Glutamatergic neuron (in vitro differentiated cells): ENCODE measurements at regions not wholly inside any gene's neighbourhood (a gene's known extent, or its start where the extent isn't known, plus 50 kb on each side); places are given as distances from the start of the nearest gene placed in this dataset.

ENCODE experiments used
- DNase-seq: peaks from one replicate; pipeline ENCODE4 v3.0.0; 2022
- H3K27ac Mint-ChIP-seq: one replicate; pipeline ENCODE4 v1.8.0; 2020; ENCODE audit warnings: mild to moderate bottlenecking, mixed read lengths, inconsistent platforms; ENCODE audit not compliant: unreplicated experiment
- H3K27me3 Mint-ChIP-seq: one replicate; pipeline ENCODE4 v1.8.0; 2020; ENCODE audit warnings: mild to moderate bottlenecking, moderate library complexity, mixed read lengths, inconsistent platforms; ENCODE audit not compliant: unreplicated experiment
- H3K36me3 Mint-ChIP-seq: one replicate; pipeline ENCODE4 v1.8.0; 2020; ENCODE audit warnings: mild to moderate bottlenecking, mixed read lengths, inconsistent platforms; ENCODE audit not compliant: unreplicated experiment
- H3K4me1 Mint-ChIP-seq: one replicate; pipeline ENCODE4 v1.8.0; 2020; ENCODE audit warnings: mild to moderate bottlenecking, low read depth, mixed read lengths, inconsistent platforms; ENCODE audit not compliant: unreplicated experiment
- H3K4me3 Mint-ChIP-seq: one replicate; pipeline ENCODE4 v1.8.0; 2020; ENCODE audit warnings: mild to moderate bottlenecking, mixed read lengths, inconsistent platforms; ENCODE audit not compliant: unreplicated experiment
- H3K9me3 Mint-ChIP-seq: one replicate; pipeline ENCODE4 v1.8.0; 2020; ENCODE audit warnings: mild to moderate bottlenecking, moderate library complexity, mixed read lengths, inconsistent platforms; ENCODE audit not compliant: unreplicated experiment
- TF ChIP-seq, protein P1 (sequence below): fragments of 200-600 bp; sonication (generic); IDR thresholded peaks from one replicate; pipeline ENCODE4 v1.5.0; 2021; ENCODE audit not compliant: partially characterized antibody, unreplicated experiment

DNA sequence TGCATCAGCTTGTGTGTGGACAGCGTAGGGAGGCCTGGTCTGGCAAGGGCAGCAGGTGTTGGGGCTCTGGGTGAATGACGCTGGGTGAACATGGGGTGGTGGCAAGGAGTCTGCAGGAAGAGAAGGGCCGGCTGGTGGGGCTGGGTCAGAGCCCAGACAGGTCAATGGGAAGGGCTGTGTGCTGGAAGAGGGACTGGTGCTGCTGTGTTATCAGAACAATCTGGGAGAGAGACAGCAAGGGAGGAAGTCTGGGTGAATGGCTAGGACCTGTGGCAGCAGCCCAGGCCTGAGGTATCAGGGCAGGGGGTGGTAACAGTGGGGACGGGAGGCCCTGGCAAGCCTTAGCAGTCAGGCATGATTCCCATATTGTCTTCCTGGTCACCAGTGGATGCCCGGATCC, 206.7 kb downstream of the SNX19 start:
- no peak for DNase-seq
- Mint-ChIP-seq H3K4me1 (peaks cover 4% of the 10 kb centered on the region), H3K36me3 (peaks cover 7% of the 10 kb centered on the region), H3K9me3 (no peaks in the 10 kb centered on the region), H3K27ac (no peak overlapping the region), H3K4me3 (no peak overlapping the region), H3K27me3 (peaks cover 2% of the 10 kb centered on the region)
- TF ChIP-seq, protein P1, sequence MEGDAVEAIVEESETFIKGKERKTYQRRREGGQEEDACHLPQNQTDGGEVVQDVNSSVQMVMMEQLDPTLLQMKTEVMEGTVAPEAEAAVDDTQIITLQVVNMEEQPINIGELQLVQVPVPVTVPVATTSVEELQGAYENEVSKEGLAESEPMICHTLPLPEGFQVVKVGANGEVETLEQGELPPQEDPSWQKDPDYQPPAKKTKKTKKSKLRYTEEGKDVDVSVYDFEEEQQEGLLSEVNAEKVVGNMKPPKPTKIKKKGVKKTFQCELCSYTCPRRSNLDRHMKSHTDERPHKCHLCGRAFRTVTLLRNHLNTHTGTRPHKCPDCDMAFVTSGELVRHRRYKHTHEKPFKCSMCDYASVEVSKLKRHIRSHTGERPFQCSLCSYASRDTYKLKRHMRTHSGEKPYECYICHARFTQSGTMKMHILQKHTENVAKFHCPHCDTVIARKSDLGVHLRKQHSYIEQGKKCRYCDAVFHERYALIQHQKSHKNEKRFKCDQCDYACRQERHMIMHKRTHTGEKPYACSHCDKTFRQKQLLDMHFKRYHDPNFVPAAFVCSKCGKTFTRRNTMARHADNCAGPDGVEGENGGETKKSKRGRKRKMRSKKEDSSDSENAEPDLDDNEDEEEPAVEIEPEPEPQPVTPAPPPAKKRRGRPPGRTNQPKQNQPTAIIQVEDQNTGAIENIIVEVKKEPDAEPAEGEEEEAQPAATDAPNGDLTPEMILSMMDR = no peak

DNA sequence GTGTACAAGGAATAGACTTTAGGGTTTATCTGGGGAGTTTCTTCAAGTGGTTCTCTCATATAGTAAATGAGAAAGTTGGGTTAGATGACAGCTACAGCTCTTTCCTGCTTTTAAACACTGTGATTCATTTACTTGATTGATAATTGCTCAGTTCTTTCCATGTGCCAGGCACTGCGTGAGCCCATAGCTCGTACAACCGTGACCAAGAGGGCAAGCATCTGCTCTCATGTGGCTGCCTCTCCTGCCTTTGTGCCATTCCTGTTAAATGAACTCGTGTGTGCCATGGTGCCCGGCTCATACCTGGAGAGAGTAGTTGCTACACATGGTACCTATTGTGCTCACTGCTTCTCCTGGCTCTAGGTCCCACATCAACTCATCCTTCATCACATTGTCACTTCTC, 206.3 kb downstream of the SNX19 start:
- Mint-ChIP-seq H3K27ac (no peak overlapping the region), H3K4me3 (no peak overlapping the region), H3K9me3 (no peaks in the 10 kb centered on the region), H3K27me3 (peaks cover 2% of the 10 kb centered on the region), H3K36me3 (peaks cover 7% of the 10 kb centered on the region), H3K4me1 (peaks cover 4% of the 10 kb centered on the region)
- DNase-seq = no peak
- TF ChIP-seq, protein P1 = no peak

DNA sequence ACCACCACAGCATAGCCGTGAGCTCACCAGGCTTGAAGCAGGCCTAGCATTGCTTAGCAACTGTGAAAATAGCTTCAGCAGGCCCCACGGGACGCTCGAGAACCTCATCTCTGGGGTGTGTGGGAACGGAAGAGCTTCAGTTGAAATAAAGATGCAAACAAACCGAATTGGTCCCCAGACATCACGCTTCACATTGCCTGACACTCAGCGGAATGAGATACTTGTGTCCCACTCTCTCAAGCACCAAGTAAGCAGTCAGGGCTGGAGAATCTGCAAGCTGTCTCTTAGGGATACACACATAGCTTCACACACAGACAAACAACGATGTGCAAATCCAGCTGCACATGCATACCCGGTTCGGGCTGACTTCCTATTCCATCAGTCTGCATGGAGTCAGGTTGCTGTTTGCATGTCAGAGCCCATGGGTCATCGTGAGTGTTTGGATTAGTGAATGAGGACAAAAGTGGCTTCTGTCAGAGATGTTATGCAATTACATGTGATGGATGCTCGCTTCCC, 205.7 kb downstream of the SNX19 start:
- TF ChIP-seq, protein P1 = no peak
- no peak overlapping the region for H3K4me3 Mint-ChIP-seq
- peaks cover 2% of the 10 kb centered on the region for H3K27me3 Mint-ChIP-seq
- no peaks in the 10 kb centered on the region for H3K9me3 Mint-ChIP-seq
- DNase-seq = no peak
- H3K4me1 Mint-ChIP-seq = peaks cover 4% of the 10 kb centered on the region
- H3K36me3 Mint-ChIP-seq = peaks cover 7% of the 10 kb centered on the region
- H3K27ac Mint-ChIP-seq = no peak overlapping the region

DNA sequence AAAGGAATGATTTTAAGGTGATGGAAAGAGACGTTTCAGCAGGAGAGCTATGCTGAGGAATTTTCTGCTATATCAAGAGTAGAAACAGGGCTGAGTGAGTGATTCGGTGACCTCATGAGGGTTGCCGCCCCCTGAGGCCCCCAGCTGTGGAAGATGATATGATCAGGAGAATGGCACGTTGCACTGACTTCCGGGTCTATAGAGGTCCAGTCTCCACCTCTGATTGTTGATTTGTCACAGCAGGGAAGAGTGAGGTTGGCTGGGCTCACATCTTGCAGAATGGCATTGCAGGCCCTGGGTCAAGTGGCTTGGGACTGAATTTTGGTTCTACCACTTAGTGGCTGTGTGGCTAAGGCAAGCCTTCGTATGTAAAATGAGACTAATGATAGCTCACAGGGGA, 205.1 kb downstream of the SNX19 start:
- H3K27ac Mint-ChIP-seq = no peak overlapping the region
- H3K27me3 Mint-ChIP-seq = peaks cover 2% of the 10 kb centered on the region
- TF ChIP-seq, protein P1 = no peak
- H3K4me1 Mint-ChIP-seq = peaks cover 4% of the 10 kb centered on the region
- H3K36me3 Mint-ChIP-seq = peaks cover 8% of the 10 kb centered on the region
- H3K4me3 Mint-ChIP-seq = no peak overlapping the region
- DNase-seq = no peak
- no peaks in the 10 kb centered on the region for H3K9me3 Mint-ChIP-seq

DNA sequence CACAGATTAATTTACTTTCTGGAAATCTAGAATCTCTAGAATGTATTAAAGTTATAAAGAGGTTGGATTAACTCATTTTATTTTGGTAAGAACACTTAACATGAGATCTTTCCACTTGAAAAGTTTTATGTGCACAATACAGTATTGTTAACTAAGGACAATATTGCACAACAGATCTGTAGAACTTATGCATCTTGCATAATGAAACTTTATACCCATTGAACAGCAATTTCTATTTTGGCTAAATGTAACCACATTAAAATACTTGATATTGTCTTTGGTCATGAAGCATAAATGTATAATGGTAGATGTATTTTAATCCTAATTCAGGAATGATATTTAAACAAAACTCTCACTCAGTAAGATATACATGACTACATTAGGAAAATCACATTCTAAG, 203.8 kb downstream of the SNX19 start:
- Mint-ChIP-seq H3K27ac (no peak overlapping the region), H3K4me1 (peaks cover 4% of the 10 kb centered on the region)
- TF ChIP-seq, protein P1 = no peak

More for the DNA sequence above, 203.8 kb downstream of the SNX19 start:
- no peak overlapping the region for H3K4me3 Mint-ChIP-seq
- H3K27me3 Mint-ChIP-seq = peaks cover 3% of the 10 kb centered on the region
- DNase-seq = no peak
- no peaks in the 10 kb centered on the region for H3K9me3 Mint-ChIP-seq
- H3K36me3 Mint-ChIP-seq = peaks cover 15% of the 10 kb centered on the region
